HG03045 (cell line): ENCODE measurements at regions not wholly inside any gene's neighbourhood (a gene's known extent, or its start where the extent isn't known, plus 50 kb on each side); places are given as distances from the start of the nearest gene placed in this dataset.
"Not testable (repeated sequence)": the region's sequence is repeated elsewhere in the genome, so short reads cannot be mapped to it uniquely, and the experiment has no call there.

Experiments used
- ATAC-seq: cut with Tn5 transposase; IDR thresholded peaks from one replicate; pipeline ENCODE4 v1.9.1; 2021; ENCODE audit warnings: mild to moderate bottlenecking, moderate library complexity; ENCODE audit not compliant: unreplicated experiment

DNA sequence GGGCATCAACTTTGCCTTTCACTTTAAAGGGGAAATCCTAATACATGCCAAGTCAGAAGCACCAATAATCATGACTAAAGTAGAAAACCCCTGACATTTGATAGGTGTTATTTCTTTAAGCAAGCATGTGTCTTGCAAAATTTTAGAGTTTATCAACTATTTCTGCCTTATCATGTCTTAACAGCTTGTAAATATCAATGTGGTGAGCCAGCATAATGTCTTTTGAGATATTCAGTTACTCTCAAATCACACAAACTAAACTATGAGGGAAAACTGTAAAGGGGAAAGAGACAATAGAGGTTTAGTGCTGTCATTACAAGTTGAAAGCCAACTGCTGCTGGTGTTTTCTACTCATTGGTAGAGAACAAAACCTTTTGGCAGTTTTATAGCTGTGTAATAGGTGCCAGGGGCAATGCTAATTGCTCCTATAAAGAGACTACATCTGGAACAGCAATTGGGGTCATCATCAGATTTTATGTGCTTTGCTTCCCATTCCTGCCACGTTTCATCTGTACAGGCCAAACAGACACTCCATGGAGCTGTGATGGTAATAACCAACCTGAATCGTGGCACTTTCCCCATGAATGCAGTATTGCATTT is 1027.4 kb downstream of the FSCB start:
- no peak for ATAC-seq

DNA sequence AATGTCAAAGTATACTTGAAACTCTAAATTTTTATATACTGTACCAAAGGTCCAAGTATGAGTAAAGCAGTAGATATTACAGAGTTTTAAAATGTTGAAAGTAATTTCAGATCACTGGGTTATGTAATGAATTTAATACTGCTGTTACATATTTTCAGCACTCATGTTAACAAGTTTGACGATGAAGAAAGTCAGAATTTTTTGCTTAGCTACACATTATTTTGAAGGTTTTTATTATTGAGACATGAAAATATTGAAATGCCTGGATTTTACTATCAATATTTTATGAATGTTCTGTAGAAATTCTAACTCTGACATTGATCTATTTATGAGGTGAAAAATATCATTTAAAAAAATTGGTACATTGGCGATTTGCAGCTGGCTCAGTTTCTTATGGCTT is 1030.3 kb downstream of the FSCB start:
- no peak for ATAC-seq

DNA sequence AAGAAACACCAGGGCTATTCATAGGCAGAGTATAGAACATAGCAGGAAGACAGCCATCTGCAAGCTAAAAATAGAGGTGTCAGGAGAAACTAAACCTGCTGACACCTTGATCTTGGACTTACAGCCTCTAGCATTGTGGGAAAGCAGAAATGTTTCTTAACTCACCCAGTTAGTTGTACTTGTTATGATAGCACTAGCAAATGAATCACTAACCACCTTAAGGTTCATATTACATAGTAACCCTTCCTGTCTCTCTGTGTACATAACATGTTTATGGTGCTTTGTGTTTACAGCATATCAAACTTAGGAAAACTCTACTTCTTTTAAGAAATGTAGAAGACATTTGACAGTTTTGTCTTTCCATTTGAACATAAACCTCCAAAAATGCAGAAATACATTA is 1031.3 kb downstream of the FSCB start:
- ATAC-seq = no peak

DNA sequence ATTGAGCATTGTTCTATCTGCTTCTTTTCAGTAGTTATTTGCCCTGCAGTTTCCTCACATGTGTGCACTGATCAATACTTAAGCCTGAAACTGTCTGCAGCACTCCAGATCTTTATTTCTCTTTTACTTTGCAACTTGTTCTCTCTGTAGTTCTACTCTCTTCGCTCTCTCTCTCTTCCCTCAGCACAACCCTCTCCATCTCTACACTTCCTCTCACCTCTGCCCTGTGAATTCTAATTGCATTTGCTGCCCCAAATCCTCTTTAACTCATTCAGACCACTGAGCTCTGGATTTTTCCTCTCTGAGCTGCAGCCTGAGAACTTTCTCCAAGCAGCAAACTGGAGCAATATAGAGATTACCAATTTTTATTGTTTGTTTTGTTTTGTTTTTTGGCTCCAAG is 1035.5 kb downstream of the FSCB start:
- ATAC-seq = no peak

DNA sequence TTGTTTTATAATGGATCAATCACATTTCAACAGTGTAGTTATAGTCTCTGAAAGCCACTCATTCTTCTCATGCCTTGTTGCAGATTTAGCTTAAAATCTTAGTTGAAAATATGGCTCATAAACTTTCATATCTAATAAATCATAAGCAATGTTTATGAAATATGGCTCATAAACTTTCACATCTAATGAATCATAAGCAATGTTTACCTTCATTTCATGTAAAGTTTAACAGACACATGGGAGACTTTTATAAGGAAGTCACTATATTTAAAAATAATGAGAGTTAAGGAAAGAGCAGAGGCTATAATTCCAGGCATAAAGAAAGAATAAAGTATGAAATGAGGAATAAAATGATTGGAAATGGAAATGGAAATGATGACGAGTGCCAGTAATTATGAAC is 1042.1 kb downstream of the FSCB start:
- ATAC-seq = no peak

DNA sequence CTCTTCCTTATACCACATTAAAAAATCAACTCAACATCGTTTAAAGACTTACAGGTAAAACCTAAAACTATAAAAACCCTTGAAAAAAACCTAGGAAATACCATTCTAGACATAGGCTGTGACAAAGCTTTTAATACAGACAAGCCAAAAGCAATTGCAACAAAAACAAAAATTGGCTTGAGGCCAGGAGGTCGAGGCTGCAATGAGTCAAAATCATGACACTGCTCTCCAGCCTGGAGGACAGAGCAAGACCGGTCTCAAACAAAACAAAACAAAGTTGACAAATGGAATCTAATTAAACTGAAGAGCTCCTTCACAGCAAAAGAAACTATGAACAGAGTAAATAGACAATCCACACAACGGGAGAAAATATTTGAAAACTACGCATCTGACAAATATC is 1057.8 kb downstream of the FSCB start:
- ATAC-seq = no peak

DNA sequence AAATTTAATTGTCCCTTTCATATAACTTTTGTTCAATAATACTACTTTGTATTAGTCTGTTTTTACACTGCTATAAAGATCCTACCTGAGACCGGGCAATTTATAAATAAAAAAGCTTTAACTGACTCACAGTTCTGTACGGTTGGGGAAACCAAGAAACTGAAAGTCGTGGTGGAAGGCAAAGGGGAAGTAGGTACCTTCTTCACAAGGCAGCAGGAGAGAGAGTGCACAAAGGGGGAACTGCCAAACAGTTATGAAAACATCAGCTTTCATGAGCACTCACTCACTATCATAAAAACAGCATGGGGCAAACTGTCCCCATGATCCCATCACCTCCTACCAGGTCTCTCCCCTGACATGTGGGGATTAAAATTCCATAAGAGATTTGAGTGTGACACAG is 1069.0 kb downstream of the FSCB start:
- ATAC-seq = no peak

DNA sequence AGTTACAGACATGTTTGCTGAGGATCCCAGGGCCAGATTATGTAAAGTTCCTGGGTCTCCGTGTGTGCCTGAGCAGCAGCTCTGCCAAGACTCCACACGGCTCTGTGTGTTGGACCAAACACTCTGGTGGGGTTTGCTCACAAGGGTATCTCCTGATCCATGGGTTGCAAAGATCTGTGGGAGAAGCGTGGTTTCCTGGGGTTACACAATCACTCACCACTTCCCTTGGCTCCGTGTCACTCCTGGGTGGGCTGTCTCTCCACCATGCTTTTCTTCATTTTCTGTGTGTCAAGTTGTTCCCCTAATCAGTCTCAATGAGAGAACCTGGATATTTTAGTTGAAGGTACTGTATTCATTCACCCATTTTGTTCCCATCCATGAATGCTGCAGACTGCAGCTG is 1088.8 kb downstream of the FSCB start:
- no peak for ATAC-seq

DNA sequence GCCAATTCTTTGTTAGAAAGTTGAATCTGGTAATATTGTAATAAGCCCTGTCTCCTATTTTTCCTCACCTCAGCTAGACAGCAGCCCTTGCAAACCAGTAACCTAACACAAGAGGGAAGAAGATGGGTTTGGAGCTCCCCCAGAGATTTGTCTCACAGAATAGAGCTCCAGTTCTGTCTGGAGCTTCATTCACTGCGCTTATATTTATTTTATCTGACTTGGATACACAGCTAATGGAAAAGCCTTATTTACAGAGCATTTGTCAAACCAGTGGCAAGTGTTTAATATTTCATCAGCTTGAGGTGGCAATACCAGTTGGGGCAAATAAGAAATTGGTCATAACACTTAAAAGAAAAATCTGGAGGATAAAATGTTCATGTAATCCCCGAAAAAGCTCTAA is 1094.0 kb downstream of the FSCB start:
- no peak for ATAC-seq

DNA sequence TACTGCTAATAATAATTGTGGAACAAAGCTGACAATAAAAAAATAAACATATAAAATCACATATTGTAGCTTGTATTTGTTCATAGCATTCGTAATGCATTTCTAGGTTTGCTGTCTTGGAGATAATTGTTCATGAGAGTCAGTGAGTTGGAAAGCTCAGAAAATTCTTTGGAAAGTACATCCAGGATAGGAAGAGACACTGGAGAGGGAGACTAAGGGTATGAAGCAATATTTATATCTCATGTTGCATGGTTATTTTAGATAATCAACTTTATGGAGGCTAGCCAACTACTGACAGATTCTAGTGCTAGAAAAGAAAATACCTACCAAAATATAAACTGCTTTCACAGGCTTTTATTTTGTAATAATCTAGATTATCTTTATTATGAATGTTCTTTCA is 1095.2 kb downstream of the FSCB start:
- no peak for ATAC-seq

DNA sequence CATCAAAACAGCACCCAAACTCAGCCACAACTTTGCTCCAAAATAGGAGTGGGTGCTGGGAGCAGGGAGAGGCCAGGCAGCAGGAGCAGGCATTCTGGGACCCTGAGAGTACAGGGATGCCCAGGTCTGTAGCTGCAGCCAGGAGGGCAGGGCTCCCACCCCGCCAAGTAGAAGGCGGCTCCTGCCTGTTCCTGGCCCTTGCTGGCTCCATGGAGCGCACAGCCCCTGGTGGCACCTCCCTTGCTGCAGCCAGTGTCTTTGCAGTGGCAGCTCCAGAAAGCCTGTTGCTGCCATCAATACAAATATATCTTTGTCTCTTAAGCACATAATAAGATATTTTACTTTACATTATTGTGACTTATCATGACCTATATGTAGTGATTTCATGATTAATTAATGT is 1096.5 kb downstream of the FSCB start:
- ATAC-seq = no peak

DNA sequence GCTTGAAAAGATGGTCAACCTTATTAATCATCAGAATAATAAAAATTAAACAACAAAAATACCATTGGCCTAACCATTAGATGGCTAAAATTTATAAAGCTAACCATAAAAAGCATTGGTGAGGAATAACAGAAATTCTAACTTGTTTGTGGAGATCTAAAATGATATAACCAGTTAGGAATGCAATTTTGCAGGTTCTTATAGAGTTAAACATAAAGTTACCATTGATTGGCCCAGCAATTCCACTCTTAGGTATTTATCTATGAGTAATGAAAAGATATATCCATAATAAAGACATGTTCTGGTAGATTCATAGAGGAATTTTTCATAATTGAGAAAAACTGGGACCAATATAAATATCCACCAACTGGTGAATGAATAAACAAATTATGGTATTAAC is 1098.6 kb downstream of the FSCB start:
- no peak for ATAC-seq

DNA sequence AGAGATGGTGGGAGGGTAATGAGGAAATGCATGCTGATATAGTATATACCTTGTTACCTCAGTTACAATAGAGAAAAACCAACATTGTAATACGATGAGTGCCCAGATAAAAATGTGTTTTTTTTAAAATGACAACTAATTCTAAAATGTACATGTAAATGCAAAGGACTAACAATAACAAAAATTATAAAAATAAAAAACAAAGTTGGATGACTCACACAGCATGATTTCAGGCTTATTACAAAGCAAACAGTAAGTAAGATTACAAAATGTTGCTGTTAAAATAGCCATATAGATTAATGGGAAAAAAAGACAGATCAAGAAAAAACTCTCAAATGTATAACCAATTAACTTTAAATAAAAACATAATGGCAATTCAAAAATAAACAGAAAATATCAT is 1099.4 kb downstream of the FSCB start:
- no peak for ATAC-seq

DNA sequence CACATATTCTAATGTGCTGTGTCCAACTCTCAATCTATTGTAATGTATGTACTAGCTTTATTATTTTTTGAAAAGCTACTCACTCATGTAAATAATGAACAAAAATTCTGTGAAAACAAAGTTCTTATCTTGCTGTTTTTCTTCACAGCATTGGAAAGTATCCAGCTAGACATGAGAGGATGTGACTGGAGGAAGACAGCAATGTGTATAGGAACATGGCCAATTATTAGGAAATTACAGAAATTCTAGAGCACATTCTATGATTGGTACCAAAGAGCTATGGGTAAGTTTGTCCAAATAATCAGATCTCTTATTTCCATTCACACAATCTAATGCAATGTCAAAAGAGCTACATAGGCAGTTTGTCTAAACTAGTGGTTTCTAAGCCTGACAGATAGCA is 1100.2 kb downstream of the FSCB start:
- no peak for ATAC-seq

DNA sequence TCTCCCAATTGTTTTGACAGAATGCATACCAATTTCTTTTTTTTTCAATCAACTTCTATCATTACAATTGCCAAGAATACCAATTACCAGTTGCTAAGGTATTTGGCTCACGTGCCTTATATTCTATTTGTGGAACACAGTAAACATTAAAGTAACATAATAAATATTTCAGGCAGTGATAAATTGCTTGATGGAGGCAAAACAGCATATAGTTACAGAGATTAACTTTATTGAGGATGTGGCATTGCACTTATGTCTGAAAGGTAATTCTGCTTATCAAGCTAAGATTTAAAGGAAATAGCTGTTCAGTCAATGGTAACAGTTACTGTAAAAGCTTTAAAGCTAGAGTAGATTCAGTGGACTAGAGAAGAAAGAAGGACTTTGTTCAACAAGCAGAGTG is 1107.8 kb downstream of the FSCB start:
- no peak for ATAC-seq

DNA sequence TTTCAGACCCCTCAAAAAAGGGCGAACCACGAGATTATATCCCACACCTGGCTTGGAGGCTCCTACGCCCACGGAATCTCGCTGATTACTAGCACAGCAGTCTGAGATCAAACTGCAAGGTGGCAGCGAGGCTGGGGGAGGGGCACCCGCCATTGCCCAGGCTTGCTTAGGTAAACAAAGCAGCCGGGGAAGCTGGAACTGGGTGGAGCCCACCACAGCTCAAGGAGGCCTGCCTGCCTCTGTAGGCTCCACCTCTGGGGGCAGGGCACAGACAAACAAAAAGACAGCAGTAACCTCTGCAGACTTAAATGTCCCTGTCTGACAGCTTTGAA is 1136.6 kb downstream of the FSCB start:
- not testable (repeated sequence) for ATAC-seq

DNA sequence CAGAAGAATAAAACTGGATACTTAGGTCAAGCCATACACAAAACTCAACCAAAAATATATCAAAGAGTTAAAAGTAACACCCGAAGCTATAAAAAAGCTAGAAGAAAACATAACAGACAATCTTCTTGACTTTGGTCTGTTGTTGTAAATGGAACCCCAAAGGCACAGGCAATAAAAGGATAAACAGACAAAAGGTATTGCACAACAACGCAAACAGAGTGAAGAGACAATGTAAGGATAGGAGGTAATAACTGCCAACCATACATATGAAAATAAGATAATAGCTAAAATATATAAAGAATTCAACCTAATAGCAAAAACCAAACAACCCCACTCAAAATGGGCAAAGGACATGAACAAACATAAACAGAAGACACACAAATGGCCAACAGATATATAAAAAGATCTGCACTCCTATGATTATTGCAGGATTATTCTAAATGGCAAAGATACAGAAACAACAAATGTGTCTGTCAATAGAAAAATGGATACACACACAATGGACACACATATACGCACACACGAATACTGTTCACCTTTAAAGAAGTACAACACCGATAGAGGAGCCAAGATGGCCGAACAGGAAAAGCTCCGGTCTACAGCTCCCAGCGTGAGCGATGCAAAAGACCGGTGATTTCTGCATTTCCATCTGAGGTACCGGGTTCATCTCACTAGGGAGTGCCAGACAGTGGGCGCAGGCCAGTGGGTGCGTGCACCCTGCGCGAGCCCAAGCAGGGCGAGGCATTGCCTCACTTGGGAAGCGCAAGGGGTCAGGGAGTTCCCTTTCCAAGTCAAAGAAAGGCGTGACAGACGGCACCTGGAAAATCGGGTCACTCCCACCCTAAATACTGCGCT is 1137.1 kb downstream of the FSCB start:
- no peak for ATAC-seq

DNA sequence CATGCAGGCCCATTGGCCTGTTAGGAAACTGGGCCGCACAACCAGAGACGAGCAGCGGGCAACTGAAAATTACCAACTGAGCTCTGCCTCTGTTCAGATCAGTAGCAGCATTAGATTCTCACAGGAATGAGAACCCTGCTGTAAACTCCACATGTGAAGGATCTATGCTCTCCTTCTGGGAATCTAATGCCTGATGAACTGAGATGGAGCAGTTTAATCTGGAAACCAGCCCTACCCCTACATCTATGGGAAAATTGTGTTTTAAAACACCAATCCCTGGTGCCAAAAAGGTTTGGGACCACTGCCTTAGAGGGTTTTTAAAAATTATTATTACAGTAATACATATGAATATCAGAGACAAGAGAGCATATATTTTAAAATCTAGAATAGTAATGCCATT is 1144.5 kb downstream of the FSCB start:
- no peak for ATAC-seq

DNA sequence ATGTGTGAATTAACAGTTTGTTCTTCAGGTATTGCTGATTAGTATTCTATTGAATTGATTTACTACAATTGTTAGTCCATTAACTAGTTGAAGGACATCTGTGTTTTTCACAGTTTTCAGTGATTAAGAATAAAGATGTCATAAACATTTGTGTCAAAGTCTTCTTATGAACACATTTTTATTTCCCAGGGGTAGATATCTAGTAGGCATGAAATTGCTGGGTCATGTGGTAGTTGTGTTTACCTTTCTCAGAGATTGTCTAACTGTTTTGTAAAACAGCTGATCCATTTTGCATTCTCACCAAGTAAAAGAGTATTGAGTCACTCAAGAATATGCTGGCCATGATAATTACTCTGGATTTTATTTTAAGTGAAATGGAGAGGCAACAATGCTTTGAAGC is 1145.3 kb downstream of the FSCB start:
- no peak for ATAC-seq

DNA sequence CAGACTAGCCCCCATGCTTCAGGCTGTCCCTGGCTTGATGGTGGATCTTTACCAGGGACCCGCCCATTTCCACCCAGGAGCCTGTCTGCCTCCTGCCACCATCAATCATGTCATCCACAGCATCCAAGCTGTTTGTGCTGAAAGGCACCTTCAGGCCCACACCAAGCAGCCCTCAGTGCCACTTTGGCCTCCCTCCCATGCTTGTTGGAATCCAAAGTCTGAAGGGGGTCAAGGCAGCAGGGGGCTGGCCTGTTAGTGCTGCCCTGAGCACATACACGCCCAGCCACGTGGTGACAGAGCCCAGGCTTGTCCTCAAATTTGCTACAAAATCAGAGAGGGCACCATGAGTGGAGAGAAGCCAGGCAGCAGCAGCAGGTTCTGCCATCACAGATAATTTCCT is 1146.8 kb downstream of the FSCB start:
- no peak for ATAC-seq

DNA sequence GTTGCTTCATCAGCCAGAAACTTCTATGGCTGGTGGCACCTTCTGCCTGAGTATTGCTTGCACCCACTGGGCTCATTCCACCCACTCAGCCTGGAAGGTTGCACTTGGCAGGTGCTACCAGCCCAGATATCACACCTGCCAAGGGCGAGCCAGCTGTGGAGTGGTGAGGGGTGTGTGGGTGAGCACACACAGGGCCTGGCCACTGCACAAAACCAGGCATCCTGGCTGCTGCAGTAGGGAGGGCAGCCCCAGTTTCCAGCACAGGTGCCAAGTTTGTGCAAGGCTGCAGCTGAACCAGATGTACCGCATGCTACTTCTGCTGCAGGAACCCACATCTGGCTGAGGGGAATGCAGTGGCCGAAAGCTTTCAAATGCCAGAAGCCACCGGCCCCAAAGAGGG is 1147.8 kb downstream of the FSCB start:
- ATAC-seq = no peak

DNA sequence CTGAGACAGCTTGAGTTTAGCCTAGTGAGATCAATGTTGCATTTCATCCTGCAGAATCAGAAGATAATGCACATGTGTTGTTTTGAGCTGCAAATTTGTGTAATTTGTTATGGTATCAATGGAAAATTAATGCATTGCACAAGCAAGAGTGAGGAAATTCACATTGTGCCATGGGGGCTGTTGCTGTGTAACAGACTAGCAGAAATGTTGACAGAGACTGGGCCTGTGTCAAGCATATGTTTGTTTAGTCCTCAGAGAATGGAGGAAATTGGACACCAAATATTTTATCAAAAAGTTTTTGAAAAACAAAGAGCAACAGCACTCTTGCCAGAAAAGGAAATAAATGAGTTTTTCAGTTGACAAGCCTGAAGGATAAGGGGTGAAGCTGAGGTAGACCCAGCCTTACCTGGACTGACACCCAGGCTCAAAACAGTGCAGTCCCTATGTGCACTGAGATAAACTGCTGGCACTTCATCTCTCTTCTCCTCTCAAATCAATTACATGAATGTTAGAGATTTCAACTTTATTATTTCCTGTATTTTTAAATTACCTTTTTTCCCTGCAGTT is 1150.0 kb downstream of the FSCB start:
- ATAC-seq = no peak

DNA sequence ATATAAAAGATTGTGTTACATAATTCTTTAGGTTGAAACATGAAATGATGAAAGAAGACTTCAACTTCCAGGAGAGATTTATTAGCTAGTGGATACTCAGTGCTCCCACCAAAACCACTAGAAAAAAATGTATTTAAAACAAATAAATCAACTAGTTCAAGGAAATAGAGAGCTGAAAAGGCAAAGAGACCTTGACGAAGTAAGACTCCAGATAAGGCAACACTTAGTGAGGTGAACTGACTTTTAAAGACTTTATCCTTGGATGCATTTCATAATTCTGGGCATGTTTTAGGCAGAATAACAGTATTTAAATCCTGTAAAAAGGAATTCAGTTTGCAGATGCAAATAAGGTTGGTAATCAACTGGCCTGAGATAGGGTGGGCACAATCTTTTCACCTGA is 1150.7 kb downstream of the FSCB start:
- no peak for ATAC-seq
